ENCODE measurements at regions not wholly inside any gene's neighbourhood (a gene's known extent, or its start where the extent isn't known, plus 50 kb on each side); places are given as distances from the start of the nearest gene placed in this dataset.

- no peak overlapping the region for H3K4me3 ChIP-seq (ENCODE audit: insufficient read length, low read depth)
- H3K27me3 ChIP-seq (ENCODE audit: insufficient read depth, insufficient read length): no peaks in the 10 kb centered on the region
- TF ChIP-seq ZNF274 (IDR thresholded peaks at IDR 0.05; ENCODE audit: low read depth, low read length): no peak
- no peaks in the 10 kb centered on the region for H3K36me3 ChIP-seq (ENCODE audit: insufficient read depth, insufficient read length, low read length)
- no peak overlapping the region for H3K9ac ChIP-seq (ENCODE audit: insufficient read length, low read depth)
- H3K4me1 ChIP-seq (ENCODE audit: insufficient read depth, insufficient read length): no peaks in the 10 kb centered on the region
- H3K9me3 ChIP-seq (ENCODE audit: insufficient read depth, low read length): no peaks in the 10 kb centered on the region
- DNase-seq (ENCODE audit: low read depth, low spot score): no peak
These were observed 1567.9 kb downstream of the ARAP2 start for GRCh38 chr4:34676400-34676799.

GRCh38 chr4:34678431-34678830 lies 1565.9 kb downstream of the ARAP2 start:
- Histone ChIP-seq H3K4me3 (ENCODE audit: insufficient read length, low read depth) (no peak overlapping the region), H3K27me3 (ENCODE audit: insufficient read depth, insufficient read length) (no peaks in the 10 kb centered on the region), H3K4me1 (ENCODE audit: insufficient read depth, insufficient read length) (no peaks in the 10 kb centered on the region), H3K9ac (ENCODE audit: insufficient read length, low read depth) (no peak overlapping the region), H3K9me3 (ENCODE audit: insufficient read depth, low read length) (no peaks in the 10 kb centered on the region), H3K36me3 (ENCODE audit: insufficient read depth, insufficient read length, low read length) (no peaks in the 10 kb centered on the region)
- no peak for DNase-seq (ENCODE audit: low read depth, low spot score)
- TF ChIP-seq ZNF274 (IDR thresholded peaks at IDR 0.05; ENCODE audit: low read depth, low read length): no peak
- TF ChIP-seq YY1 (IDR thresholded peaks at IDR 0.05; ENCODE audit: insufficient read depth, insufficient read length): no peak
- TF ChIP-seq SUZ12 (IDR thresholded peaks at IDR 0.05; ENCODE audit: extremely low read depth, insufficient read depth, insufficient read length): no peak

DNA sequence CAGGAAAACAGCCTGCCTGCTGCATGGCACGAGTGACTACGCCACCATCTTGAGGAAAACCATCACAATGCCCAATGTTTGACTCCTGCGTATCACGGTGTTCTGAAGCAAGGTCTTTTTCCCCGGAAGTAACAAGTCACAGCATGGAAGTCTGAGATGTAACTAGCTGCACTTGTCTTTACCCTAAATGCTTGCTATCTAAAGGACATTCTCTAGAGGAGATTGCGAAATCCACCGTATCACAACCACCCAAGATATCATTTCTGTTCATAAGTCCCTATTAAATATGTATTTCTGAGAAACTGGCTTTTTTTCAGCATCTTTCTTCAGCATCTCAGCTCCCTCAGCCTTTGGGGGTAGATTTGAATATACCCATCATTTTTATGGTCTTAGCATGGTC lies 1565.1 kb downstream of the ARAP2 start:
- Histone ChIP-seq H3K36me3 (ENCODE audit: insufficient read depth, insufficient read length, low read length) (no peaks in the 10 kb centered on the region), H3K9ac (ENCODE audit: insufficient read length, low read depth) (no peak overlapping the region), H3K4me3 (ENCODE audit: insufficient read length, low read depth) (no peak overlapping the region), H3K9me3 (ENCODE audit: insufficient read depth, low read length) (no peaks in the 10 kb centered on the region), H3K4me1 (ENCODE audit: insufficient read depth, insufficient read length) (no peaks in the 10 kb centered on the region), H3K27me3 (ENCODE audit: insufficient read depth, insufficient read length) (no peaks in the 10 kb centered on the region)
- no peak for TF ChIP-seq SUZ12 (IDR thresholded peaks at IDR 0.05; ENCODE audit: extremely low read depth, insufficient read depth, insufficient read length)
- no peak for TF ChIP-seq ZNF274 (IDR thresholded peaks at IDR 0.05; ENCODE audit: low read depth, low read length)
- TF ChIP-seq YY1 (IDR thresholded peaks at IDR 0.05; ENCODE audit: insufficient read depth, insufficient read length): no peak
- DNase-seq (ENCODE audit: low read depth, low spot score): no peak

DNA sequence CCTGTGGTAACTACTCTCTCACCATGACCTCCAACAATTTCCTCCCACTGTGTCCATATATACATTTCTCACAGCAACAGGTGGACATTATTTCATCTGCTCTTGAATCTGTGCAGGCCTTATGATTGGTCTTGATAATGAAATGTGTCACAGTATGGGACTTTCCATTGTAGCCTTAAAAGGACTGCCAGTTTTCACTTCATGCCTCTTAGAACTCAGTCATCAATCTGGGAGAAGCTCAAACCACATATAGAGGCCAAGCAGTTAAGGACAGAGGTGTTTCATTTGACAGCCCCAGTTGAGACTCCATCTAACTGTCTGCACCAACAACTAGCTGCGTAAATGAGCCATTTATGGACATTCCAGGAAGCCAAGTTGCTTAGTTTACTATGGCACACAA lies 1534.8 kb downstream of the ARAP2 start:
- Histone ChIP-seq H3K9me3 (ENCODE audit: insufficient read depth, low read length) (no peaks in the 10 kb centered on the region), H3K27me3 (ENCODE audit: insufficient read depth, insufficient read length) (no peaks in the 10 kb centered on the region), H3K4me1 (ENCODE audit: insufficient read depth, insufficient read length) (no peaks in the 10 kb centered on the region), H3K36me3 (ENCODE audit: insufficient read depth, insufficient read length, low read length) (no peaks in the 10 kb centered on the region), H3K9ac (ENCODE audit: insufficient read length, low read depth) (no peak overlapping the region), H3K4me3 (ENCODE audit: insufficient read length, low read depth) (no peak overlapping the region)
- TF ChIP-seq SUZ12 (IDR thresholded peaks at IDR 0.05; ENCODE audit: extremely low read depth, insufficient read depth, insufficient read length): no peak
- TF ChIP-seq ZNF274 (IDR thresholded peaks at IDR 0.05; ENCODE audit: low read depth, low read length): no peak
- TF ChIP-seq YY1 (IDR thresholded peaks at IDR 0.05; ENCODE audit: insufficient read depth, insufficient read length): no peak
- no peak for DNase-seq (ENCODE audit: low read depth, low spot score)

DNA sequence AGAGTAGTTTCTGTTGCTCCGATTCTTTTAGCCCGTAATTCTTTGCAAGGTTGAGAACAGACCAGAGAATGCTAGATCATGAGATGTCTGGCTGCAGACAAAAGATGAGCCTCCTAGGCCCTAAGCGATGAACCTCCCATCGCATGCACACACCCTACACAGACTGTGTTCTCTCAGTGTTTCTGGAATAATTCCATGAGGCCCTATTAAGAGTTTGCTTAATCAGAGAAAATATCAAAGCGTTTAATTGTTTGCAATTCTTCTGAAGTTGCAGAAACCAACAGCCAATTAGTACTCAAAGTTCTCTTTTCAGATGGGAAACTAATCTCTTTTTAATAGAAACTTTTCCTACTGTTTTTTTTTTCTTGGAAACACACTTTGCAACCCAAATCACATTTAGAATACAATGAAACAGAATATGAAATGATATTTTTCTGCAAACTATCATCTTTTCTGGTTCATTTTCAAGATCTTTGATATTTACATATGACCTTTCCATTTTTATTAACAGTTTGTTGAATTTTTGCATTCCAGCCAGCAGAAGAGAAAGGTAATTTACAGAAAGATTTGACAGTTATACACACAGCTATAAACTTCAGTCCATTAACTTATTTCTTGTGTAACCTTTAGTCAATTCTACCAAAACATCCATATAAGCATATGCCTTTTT lies 1525.6 kb downstream of the ARAP2 start:
- Histone ChIP-seq H3K27me3 (ENCODE audit: insufficient read depth, insufficient read length) (no peaks in the 10 kb centered on the region), H3K9ac (ENCODE audit: insufficient read length, low read depth) (no peak overlapping the region), H3K4me1 (ENCODE audit: insufficient read depth, insufficient read length) (no peaks in the 10 kb centered on the region), H3K36me3 (ENCODE audit: insufficient read depth, insufficient read length, low read length) (no peaks in the 10 kb centered on the region), H3K9me3 (ENCODE audit: insufficient read depth, low read length) (no peaks in the 10 kb centered on the region), H3K4me3 (ENCODE audit: insufficient read length, low read depth) (no peak overlapping the region)
- no peak for DNase-seq (ENCODE audit: low read depth, low spot score)
- TF ChIP-seq ZNF274 (IDR thresholded peaks at IDR 0.05; ENCODE audit: low read depth, low read length) (no peak), YY1 (IDR thresholded peaks at IDR 0.05; ENCODE audit: insufficient read depth, insufficient read length) (no peak), SUZ12 (IDR thresholded peaks at IDR 0.05; ENCODE audit: extremely low read depth, insufficient read depth, insufficient read length) (no peak)

- Histone ChIP-seq H3K9ac (ENCODE audit: insufficient read length, low read depth) (no peak overlapping the region), H3K4me3 (ENCODE audit: insufficient read length, low read depth) (no peak overlapping the region), H3K4me1 (ENCODE audit: insufficient read depth, insufficient read length) (no peaks in the 10 kb centered on the region), H3K36me3 (ENCODE audit: insufficient read depth, insufficient read length, low read length) (no peaks in the 10 kb centered on the region), H3K27me3 (ENCODE audit: insufficient read depth, insufficient read length) (no peaks in the 10 kb centered on the region), H3K9me3 (ENCODE audit: insufficient read depth, low read length) (no peaks in the 10 kb centered on the region)
- peak; percentile 13 for DNase-seq (ENCODE audit: low read depth, low spot score)
- no peak for TF ChIP-seq ZNF274 (IDR thresholded peaks at IDR 0.05; ENCODE audit: low read depth, low read length)
These were observed 1523.7 kb downstream of the ARAP2 start for GRCh38 chr4:34720571-34720970.

DNA sequence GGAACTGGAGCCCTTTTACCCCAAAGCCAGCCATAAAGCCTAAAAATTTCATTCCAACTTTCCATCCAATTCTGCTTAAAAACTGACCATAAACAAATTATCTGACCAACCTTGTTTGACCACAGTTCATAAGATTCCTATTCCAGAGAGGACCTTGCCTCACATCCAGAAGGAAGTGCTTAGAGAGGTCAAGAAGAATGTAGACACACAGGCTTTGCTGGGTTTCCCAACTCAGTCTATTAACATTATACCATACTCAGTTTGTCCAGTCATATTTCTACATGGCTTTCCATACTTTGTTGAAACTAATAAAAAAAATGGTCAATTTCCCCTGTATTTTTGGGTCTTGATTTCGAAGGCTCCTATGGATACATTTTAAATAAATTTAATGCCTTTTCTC lies 1522.5 kb downstream of the ARAP2 start:
- no peak for DNase-seq (ENCODE audit: low read depth, low spot score)
- no peak overlapping the region for H3K4me3 ChIP-seq (ENCODE audit: insufficient read length, low read depth)
- no peaks in the 10 kb centered on the region for H3K9me3 ChIP-seq (ENCODE audit: insufficient read depth, low read length)
- H3K36me3 ChIP-seq (ENCODE audit: insufficient read depth, insufficient read length, low read length): no peaks in the 10 kb centered on the region
- no peak for TF ChIP-seq SUZ12 (IDR thresholded peaks at IDR 0.05; ENCODE audit: extremely low read depth, insufficient read depth, insufficient read length)
- no peak for TF ChIP-seq ZNF274 (IDR thresholded peaks at IDR 0.05; ENCODE audit: low read depth, low read length)
- TF ChIP-seq YY1 (IDR thresholded peaks at IDR 0.05; ENCODE audit: insufficient read depth, insufficient read length): no peak
- no peaks in the 10 kb centered on the region for H3K27me3 ChIP-seq (ENCODE audit: insufficient read depth, insufficient read length)
- H3K4me1 ChIP-seq (ENCODE audit: insufficient read depth, insufficient read length): no peaks in the 10 kb centered on the region
- no peak overlapping the region for H3K9ac ChIP-seq (ENCODE audit: insufficient read length, low read depth)

DNA sequence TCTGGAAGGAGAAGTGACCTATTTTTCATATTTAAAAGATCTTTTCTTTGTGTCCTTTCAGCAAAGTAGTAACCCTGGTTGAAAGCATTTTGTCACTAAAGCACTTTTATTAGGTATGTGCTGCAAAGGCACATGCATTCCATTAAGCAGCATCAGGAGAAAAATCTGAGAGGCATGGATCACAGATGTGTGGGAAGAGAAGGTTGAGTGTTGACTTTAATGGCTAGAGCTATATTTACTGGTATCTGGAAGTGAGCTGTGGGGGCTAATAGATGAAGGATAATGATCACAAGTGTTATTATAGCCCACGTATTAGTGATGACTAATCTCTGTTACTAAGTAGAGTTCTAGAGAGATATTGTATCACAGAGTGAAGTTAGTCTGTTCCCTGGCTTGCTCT lies 1520.7 kb downstream of the ARAP2 start:
- H3K36me3 ChIP-seq (ENCODE audit: insufficient read depth, insufficient read length, low read length): no peaks in the 10 kb centered on the region
- H3K27me3 ChIP-seq (ENCODE audit: insufficient read depth, insufficient read length): no peaks in the 10 kb centered on the region
- DNase-seq (ENCODE audit: low read depth, low spot score): no peak
- H3K9ac ChIP-seq (ENCODE audit: insufficient read length, low read depth): no peak overlapping the region
- no peaks in the 10 kb centered on the region for H3K9me3 ChIP-seq (ENCODE audit: insufficient read depth, low read length)
- H3K4me3 ChIP-seq (ENCODE audit: insufficient read length, low read depth): no peak overlapping the region
- no peaks in the 10 kb centered on the region for H3K4me1 ChIP-seq (ENCODE audit: insufficient read depth, insufficient read length)
- TF ChIP-seq YY1 (IDR thresholded peaks at IDR 0.05; ENCODE audit: insufficient read depth, insufficient read length) (no peak), SUZ12 (IDR thresholded peaks at IDR 0.05; ENCODE audit: extremely low read depth, insufficient read depth, insufficient read length) (no peak), ZNF274 (IDR thresholded peaks at IDR 0.05; ENCODE audit: low read depth, low read length) (no peak)

Data from NT2/D1 (cell line).